ENCODE measurements at regions not wholly inside any gene's neighbourhood (a gene's known extent, or its start where the extent isn't known, plus 50 kb on each side); places are given as distances from the start of the nearest gene placed in this dataset.

DNA sequence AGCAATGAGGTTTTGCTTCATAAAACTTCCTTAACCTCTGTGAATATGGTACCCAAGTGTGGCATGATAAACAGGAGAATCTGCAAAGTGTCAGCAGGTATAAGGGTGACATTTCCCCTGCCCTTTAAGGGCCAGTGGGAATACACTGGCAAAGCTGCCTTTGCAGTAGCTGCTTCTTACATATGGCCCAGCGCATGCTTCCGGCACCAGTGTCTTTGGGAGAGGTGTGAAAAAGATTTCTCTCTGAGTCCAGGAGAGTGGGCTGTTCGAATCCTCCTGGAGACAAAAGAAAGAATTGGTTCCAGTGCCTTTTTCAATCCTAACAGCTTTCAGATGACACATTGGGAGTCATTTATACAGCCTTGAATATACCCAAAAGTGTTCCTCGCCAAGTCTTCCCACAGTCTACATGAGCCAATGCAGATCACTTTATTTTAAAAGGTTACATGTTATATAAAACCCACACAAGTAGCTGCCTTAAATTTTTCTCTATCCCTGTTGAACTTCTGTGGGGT, 437.7 kb downstream of the PRKD1 start:
- in situ Hi-C loops (cut with MboI; ENCODE audit: low pct_unique_long_range_greater_than_20kb, low sequenced_read_pairs, unreplicated experiment): no loop called here
- TF ChIP-seq, protein P1, sequence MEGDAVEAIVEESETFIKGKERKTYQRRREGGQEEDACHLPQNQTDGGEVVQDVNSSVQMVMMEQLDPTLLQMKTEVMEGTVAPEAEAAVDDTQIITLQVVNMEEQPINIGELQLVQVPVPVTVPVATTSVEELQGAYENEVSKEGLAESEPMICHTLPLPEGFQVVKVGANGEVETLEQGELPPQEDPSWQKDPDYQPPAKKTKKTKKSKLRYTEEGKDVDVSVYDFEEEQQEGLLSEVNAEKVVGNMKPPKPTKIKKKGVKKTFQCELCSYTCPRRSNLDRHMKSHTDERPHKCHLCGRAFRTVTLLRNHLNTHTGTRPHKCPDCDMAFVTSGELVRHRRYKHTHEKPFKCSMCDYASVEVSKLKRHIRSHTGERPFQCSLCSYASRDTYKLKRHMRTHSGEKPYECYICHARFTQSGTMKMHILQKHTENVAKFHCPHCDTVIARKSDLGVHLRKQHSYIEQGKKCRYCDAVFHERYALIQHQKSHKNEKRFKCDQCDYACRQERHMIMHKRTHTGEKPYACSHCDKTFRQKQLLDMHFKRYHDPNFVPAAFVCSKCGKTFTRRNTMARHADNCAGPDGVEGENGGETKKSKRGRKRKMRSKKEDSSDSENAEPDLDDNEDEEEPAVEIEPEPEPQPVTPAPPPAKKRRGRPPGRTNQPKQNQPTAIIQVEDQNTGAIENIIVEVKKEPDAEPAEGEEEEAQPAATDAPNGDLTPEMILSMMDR (IDR thresholded peaks at IDR 0.05; ENCODE audit: extremely low read depth, insufficient read depth, missing control alignments): no peak
- DNase-seq (ENCODE audit: low spot score): no peak

GRCh38 chr14:29493849-29494248, 433.8 kb downstream of the PRKD1 start:
- in situ Hi-C loops (cut with MboI; ENCODE audit: low pct_unique_long_range_greater_than_20kb, low sequenced_read_pairs, unreplicated experiment): no loop called here
- no peak for DNase-seq (ENCODE audit: low spot score)
- TF ChIP-seq, protein P1 (IDR thresholded peaks at IDR 0.05; ENCODE audit: extremely low read depth, insufficient read depth, missing control alignments): no peak

DNA sequence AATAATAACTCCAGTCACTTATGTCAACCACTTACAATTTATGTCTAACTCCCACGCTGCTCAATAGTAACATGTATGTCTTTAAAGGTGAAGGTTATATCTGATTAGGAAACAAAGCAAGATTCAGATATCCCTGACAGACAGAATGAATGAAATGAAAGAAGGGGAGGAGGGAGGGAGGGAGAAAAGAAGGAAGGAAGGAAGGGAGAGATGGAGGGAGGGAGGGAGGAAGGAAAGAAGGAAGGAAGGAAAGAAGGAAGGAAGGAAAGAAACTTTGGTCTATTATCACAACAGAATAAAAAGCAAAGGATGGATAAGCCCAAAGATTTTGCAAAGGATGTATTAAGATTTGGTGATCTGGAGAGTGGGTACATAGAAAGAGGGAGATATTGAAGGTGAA, 433.3 kb downstream of the PRKD1 start:
- DNase-seq (ENCODE audit: low spot score): no peak
- in situ Hi-C loops (cut with MboI; ENCODE audit: low pct_unique_long_range_greater_than_20kb, low sequenced_read_pairs, unreplicated experiment): no loop called here
- TF ChIP-seq, protein P1 (IDR thresholded peaks at IDR 0.05; ENCODE audit: extremely low read depth, insufficient read depth, missing control alignments): no peak

DNA sequence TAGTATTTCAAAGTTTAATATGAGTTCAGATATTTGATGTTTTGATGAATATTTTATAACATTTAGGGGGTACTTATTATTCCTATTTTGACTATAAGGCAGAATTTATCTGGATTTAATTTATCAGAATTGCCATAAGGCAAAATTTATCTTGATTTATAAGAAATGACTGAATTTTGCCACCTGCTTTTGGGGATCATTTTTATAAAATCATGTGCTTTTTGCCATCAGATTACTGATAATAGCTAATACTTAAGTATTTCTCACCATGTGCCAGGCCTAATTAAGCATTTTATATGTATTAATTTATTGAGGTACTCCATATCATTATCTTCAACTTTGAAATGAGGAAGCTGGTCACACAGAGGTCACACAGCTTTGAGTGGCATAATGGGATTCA, 423.7 kb downstream of the PRKD1 start:
- no peak for DNase-seq (ENCODE audit: low spot score)
- in situ Hi-C loops (cut with MboI; ENCODE audit: low pct_unique_long_range_greater_than_20kb, low sequenced_read_pairs, unreplicated experiment): no loop called here
- TF ChIP-seq, protein P1 (IDR thresholded peaks at IDR 0.05; ENCODE audit: extremely low read depth, insufficient read depth, missing control alignments): no peak

GRCh38 chr14:29518335-29518734, 409.3 kb downstream of the PRKD1 start:
- TF ChIP-seq, protein P1 (IDR thresholded peaks at IDR 0.05; ENCODE audit: extremely low read depth, insufficient read depth, missing control alignments): no peak
- in situ Hi-C loops (cut with MboI; ENCODE audit: low pct_unique_long_range_greater_than_20kb, low sequenced_read_pairs, unreplicated experiment): no loop called here

DNA sequence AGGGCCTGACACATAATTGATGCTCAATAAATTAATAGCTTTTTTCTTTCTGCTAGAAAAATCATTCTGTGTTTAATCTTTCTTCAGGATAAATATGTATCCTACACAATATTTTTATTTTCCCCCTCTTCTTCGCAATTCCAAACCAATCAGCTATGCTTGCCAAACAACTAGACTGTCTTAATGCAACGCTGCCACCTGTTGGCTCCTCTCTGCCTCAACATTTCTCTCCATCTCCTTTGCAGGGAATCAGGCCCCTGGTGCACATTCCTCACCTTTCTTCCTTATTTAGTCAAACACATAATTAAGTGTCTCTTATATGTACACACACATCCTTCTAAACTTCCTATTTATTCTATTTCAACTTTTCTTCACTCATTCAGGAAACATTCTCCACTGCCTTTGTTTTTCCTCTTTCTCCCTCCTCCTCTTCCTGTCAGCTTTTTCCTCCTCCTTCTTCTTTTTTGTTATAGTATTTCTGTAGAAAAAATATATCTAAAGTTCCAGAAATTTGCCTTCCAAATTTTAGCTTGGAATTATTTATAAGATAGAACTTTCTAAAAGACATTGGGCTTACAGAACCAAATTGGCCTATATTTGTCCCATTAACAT, 406.0 kb downstream of the PRKD1 start:
- TF ChIP-seq, protein P1 (IDR thresholded peaks at IDR 0.05; ENCODE audit: extremely low read depth, insufficient read depth, missing control alignments): peak; percentile 30
- DNase-seq (ENCODE audit: low spot score): no peak
- in situ Hi-C loops (cut with MboI; ENCODE audit: low pct_unique_long_range_greater_than_20kb, low sequenced_read_pairs, unreplicated experiment): no loop called here

More at GRCh38 chr14:29518335-29518734, 409.3 kb downstream of the PRKD1 start:
- no peak for DNase-seq (ENCODE audit: low spot score)

All from GM13977 (cell line).